Activated CD8-positive, alpha-beta memory T cell treated with anti-CD3 and anti-CD28 coated beads for 24 hours (primary cell): ENCODE measurements at regions not wholly inside any gene's neighbourhood (a gene's known extent, or its start where the extent isn't known, plus 50 kb on each side); places are given as distances from the start of the nearest gene placed in this dataset.

Experiments used
- DNase-seq: peaks from one replicate; pipeline ENCODE4 v3.0.0-alpha.2; 2020

- no peak for DNase-seq
These were observed 77.9 kb upstream of the DOCK9 start for GRCh38 chr13:99055735-99056134.

GRCh38 chr13:99056381-99057014 is 78.6 kb upstream of the DOCK9 start:
- no peak for DNase-seq

- no peak for DNase-seq
These were observed 79.6 kb upstream of the DOCK9 start for GRCh38 chr13:99057310-99057975.

GRCh38 chr13:99058527-99059495 is 80.9 kb upstream of the DOCK9 start:
- no peak for DNase-seq

- DNase-seq = no peak
These were observed 81.7 kb upstream of the DOCK9 start for GRCh38 chr13:99059498-99060075.

GRCh38 chr13:99061411-99061810 is 83.5 kb upstream of the DOCK9 start:
- DNase-seq = no peak

GRCh38 chr13:99062593-99062992 is 84.7 kb upstream of the DOCK9 start:
- no peak for DNase-seq

GRCh38 chr13:99063178-99063577 is 85.3 kb upstream of the DOCK9 start:
- no peak for DNase-seq

GRCh38 chr13:99063952-99064351 is 86.1 kb upstream of the DOCK9 start:
- DNase-seq = no peak

GRCh38 chr13:99064624-99065234 is 86.9 kb upstream of the DOCK9 start:
- DNase-seq = no peak

- no peak for DNase-seq
These were observed 87.6 kb upstream of the DOCK9 start for GRCh38 chr13:99065235-99066015.

GRCh38 chr13:99066219-99066618 is 88.4 kb upstream of the DOCK9 start:
- no peak for DNase-seq

GRCh38 chr13:99067159-99067985 is 89.5 kb upstream of the DOCK9 start:
- no peak for DNase-seq

- DNase-seq = no peak
These were observed 93.3 kb upstream of the DOCK9 start for GRCh38 chr13:99071211-99071610.

GRCh38 chr13:99071666-99072065 is 93.8 kb upstream of the DOCK9 start:
- no peak for DNase-seq

GRCh38 chr13:99072356-99072755 is 94.5 kb upstream of the DOCK9 start:
- no peak for DNase-seq

GRCh38 chr13:99072941-99073340 is 95.1 kb upstream of the DOCK9 start:
- no peak for DNase-seq

GRCh38 chr13:99074693-99075092 is 96.8 kb upstream of the DOCK9 start:
- DNase-seq = no peak

GRCh38 chr13:99075268-99076191 is 97.7 kb upstream of the DOCK9 start:
- no peak for DNase-seq
